ENCODE measurements at regions not wholly inside any gene's neighbourhood (a gene's known extent, or its start where the extent isn't known, plus 50 kb on each side); places are given as distances from the start of the nearest gene placed in this dataset.

DNA sequence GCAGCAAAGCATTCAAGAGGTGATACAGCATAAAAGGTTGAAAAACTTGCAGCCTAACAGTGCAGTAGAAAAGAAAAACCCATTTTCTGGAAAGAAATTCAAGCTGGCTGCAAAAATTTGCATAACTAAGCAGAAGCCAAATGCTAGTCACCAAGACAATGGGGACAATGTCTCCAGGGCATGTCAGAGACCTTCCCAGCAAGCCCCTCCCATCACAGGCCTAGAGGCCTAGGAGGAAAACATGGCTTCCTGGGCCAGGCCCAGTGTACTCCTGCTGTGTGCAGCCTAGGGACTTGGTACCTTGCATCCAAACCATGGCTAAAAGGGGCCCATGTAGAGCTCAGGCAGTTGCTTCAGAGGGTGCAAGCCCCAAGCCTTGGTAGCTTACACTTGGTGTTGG, 405.1 kb upstream of the CYRIA start:
- no peaks in the 10 kb centered on the region for H3K36me3 ChIP-seq (ENCODE audit: control insufficient read depth, insufficient read depth, low read length)
- no peak overlapping the region for H3K27ac ChIP-seq (ENCODE audit: insufficient read depth, low read depth, low read length, poor library complexity, severe bottlenecking)
- no peaks in the 10 kb centered on the region for H3K4me1 ChIP-seq (ENCODE audit: control insufficient read depth, insufficient read depth, low read length)
- H3K4me3 ChIP-seq (ENCODE audit: insufficient read depth, low read depth, low read length) = no peak overlapping the region
- no peaks in the 10 kb centered on the region for H3K27me3 ChIP-seq (ENCODE audit: control insufficient read depth, insufficient read depth, low read length, poor library complexity, severe bottlenecking)
- no peaks in the 10 kb centered on the region for H3K9me3 ChIP-seq (ENCODE audit: control insufficient read depth, low read length)

DNA sequence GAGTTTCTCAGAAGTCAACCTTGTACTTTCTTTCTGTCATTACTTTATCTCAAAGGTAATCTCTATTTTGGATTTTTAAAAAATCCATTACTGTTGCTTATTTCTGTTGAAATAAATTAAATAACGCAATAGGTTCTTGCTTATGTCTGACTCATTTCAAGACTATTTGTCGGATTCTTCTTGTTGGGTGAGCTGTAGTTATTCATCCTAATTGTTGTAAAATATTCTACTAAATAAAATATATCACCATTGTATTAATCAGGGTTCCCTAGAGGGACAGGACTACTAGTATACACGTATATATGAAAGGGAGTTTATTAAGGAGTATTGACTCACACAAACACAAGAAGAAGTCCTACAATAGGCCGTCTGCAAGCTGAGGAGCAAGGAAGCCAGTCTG, 403.9 kb upstream of the CYRIA start:
- no peaks in the 10 kb centered on the region for H3K27me3 ChIP-seq (ENCODE audit: control insufficient read depth, insufficient read depth, low read length, poor library complexity, severe bottlenecking)
- no peaks in the 10 kb centered on the region for H3K36me3 ChIP-seq (ENCODE audit: control insufficient read depth, insufficient read depth, low read length)
- no peaks in the 10 kb centered on the region for H3K9me3 ChIP-seq (ENCODE audit: control insufficient read depth, low read length)
- H3K27ac ChIP-seq (ENCODE audit: insufficient read depth, low read depth, low read length, poor library complexity, severe bottlenecking) = no peak overlapping the region
- 91 to 97% methylated on average over 1 to 2 of the region's 4 CpGs for WGBS, 2 experiments
- no peak overlapping the region for H3K4me3 ChIP-seq (ENCODE audit: insufficient read depth, low read depth, low read length)
- no peaks in the 10 kb centered on the region for H3K4me1 ChIP-seq (ENCODE audit: control insufficient read depth, insufficient read depth, low read length)

DNA sequence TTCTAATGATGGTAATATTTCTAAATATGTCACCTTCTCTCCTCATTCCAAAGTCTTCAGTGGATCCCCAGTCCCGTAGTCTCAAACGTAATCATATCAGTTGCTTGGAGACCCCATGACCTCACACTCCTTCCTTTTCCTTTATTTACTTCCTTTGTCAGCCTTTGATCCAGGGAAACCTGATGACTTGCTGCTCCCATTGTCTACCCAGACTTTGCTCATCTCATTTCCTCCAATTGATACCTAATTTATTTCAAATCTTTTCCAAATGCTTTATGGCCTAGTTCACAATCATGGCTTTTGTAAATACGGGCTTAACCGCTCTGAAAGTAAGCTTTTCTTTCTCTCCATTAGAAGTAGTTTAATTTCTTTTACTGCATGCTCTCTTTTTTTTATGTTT, 402.4 kb upstream of the CYRIA start:
- WGBS, 2 experiments = 91% methylated on average over 4 of the region's 4 CpGs
- H3K4me1 ChIP-seq (ENCODE audit: control insufficient read depth, insufficient read depth, low read length) = no peaks in the 10 kb centered on the region
- H3K9me3 ChIP-seq (ENCODE audit: control insufficient read depth, low read length) = no peaks in the 10 kb centered on the region
- H3K27me3 ChIP-seq (ENCODE audit: control insufficient read depth, insufficient read depth, low read length, poor library complexity, severe bottlenecking) = no peaks in the 10 kb centered on the region
- no peak overlapping the region for H3K4me3 ChIP-seq (ENCODE audit: insufficient read depth, low read depth, low read length)
- H3K27ac ChIP-seq (ENCODE audit: insufficient read depth, low read depth, low read length, poor library complexity, severe bottlenecking) = no peak overlapping the region
- no peaks in the 10 kb centered on the region for H3K36me3 ChIP-seq (ENCODE audit: control insufficient read depth, insufficient read depth, low read length)

DNA sequence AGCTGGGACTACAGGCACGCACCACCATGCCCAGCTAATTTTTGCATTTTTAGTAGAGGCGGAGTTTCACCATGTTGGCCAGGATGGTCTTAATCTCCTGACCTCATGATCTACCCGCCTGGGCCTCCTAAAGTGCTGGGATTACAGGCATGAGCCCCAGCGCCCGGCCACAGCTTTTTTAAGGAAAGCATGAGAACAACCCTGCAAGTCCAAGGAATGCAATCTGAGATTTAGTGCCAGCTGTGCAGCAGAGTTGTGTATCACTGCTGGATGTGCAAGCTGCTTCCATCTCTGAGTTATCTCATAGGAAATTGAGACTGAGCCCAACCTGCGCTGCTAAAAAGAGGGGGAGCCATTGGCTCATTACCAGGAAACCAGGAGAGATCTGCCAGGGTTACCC, 399.9 kb upstream of the CYRIA start:
- 79% methylated on average over 6 of the region's 6 CpGs for WGBS, 2 experiments
- no peak overlapping the region for H3K4me3 ChIP-seq (ENCODE audit: insufficient read depth, low read depth, low read length)
- no peaks in the 10 kb centered on the region for H3K4me1 ChIP-seq (ENCODE audit: control insufficient read depth, insufficient read depth, low read length)
- no peaks in the 10 kb centered on the region for H3K36me3 ChIP-seq (ENCODE audit: control insufficient read depth, insufficient read depth, low read length)
- H3K27ac ChIP-seq (ENCODE audit: insufficient read depth, low read depth, low read length, poor library complexity, severe bottlenecking) = no peak overlapping the region
- H3K9me3 ChIP-seq (ENCODE audit: control insufficient read depth, low read length) = no peaks in the 10 kb centered on the region
- H3K27me3 ChIP-seq (ENCODE audit: control insufficient read depth, insufficient read depth, low read length, poor library complexity, severe bottlenecking) = no peaks in the 10 kb centered on the region

DNA sequence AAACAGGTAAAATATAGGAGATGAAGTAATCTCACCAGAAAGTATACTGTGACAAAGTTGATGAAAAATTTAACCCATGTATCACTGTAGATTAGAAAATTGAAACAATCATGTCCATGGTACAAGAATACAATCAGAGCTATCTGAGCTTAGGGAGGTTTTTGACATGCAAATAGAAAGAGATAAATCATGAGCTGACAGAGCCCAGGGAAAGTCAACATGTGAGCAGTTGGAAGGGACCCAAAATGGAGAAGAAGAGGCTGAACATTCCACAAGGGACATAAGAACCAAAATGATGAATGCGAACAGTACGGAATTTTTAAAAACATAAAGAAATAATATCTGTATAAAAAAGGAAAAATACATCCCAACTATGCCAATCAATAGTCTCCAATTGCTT, 395.4 kb upstream of the CYRIA start:
- no peak overlapping the region for H3K4me3 ChIP-seq (ENCODE audit: insufficient read depth, low read depth, low read length)
- no CpG with 5 or more reads among the region's 2 CpGs for WGBS, 2 experiments
- H3K27ac ChIP-seq (ENCODE audit: insufficient read depth, low read depth, low read length, poor library complexity, severe bottlenecking) = no peak overlapping the region
- H3K9me3 ChIP-seq (ENCODE audit: control insufficient read depth, low read length) = no peaks in the 10 kb centered on the region
- H3K36me3 ChIP-seq (ENCODE audit: control insufficient read depth, insufficient read depth, low read length) = no peaks in the 10 kb centered on the region
- H3K4me1 ChIP-seq (ENCODE audit: control insufficient read depth, insufficient read depth, low read length) = peaks cover 7% of the 10 kb centered on the region
- no peaks in the 10 kb centered on the region for H3K27me3 ChIP-seq (ENCODE audit: control insufficient read depth, insufficient read depth, low read length, poor library complexity, severe bottlenecking)

GRCh38 chr2:17059458-17059857, 393.8 kb upstream of the CYRIA start:
- H3K4me1 ChIP-seq (ENCODE audit: control insufficient read depth, insufficient read depth, low read length) = peaks cover 7% of the 10 kb centered on the region
- no peak overlapping the region for H3K27ac ChIP-seq (ENCODE audit: insufficient read depth, low read depth, low read length, poor library complexity, severe bottlenecking)
- WGBS, 2 experiments = 94 to 95% methylated on average over 1 of the region's 1 CpG
- H3K4me3 ChIP-seq (ENCODE audit: insufficient read depth, low read depth, low read length) = no peak overlapping the region
- H3K9me3 ChIP-seq (ENCODE audit: control insufficient read depth, low read length) = no peaks in the 10 kb centered on the region
- no peaks in the 10 kb centered on the region for H3K36me3 ChIP-seq (ENCODE audit: control insufficient read depth, insufficient read depth, low read length)
- H3K27me3 ChIP-seq (ENCODE audit: control insufficient read depth, insufficient read depth, low read length, poor library complexity, severe bottlenecking) = no peaks in the 10 kb centered on the region

- Histone ChIP-seq H3K36me3 (ENCODE audit: control insufficient read depth, insufficient read depth, low read length) (no peaks in the 10 kb centered on the region), H3K27ac (ENCODE audit: insufficient read depth, low read depth, low read length, poor library complexity, severe bottlenecking) (no peak overlapping the region), H3K4me3 (ENCODE audit: insufficient read depth, low read depth, low read length) (no peak overlapping the region), H3K9me3 (ENCODE audit: control insufficient read depth, low read length) (no peaks in the 10 kb centered on the region), H3K27me3 (ENCODE audit: control insufficient read depth, insufficient read depth, low read length, poor library complexity, severe bottlenecking) (no peaks in the 10 kb centered on the region), H3K4me1 (ENCODE audit: control insufficient read depth, insufficient read depth, low read length) (peaks cover 12% of the 10 kb centered on the region)
- WGBS, 2 experiments = 2 to 3% methylated on average over 3 of the region's 3 CpGs
Measured at GRCh38 chr2:17058772-17059402, 393.3 kb upstream of the CYRIA start.

DNA sequence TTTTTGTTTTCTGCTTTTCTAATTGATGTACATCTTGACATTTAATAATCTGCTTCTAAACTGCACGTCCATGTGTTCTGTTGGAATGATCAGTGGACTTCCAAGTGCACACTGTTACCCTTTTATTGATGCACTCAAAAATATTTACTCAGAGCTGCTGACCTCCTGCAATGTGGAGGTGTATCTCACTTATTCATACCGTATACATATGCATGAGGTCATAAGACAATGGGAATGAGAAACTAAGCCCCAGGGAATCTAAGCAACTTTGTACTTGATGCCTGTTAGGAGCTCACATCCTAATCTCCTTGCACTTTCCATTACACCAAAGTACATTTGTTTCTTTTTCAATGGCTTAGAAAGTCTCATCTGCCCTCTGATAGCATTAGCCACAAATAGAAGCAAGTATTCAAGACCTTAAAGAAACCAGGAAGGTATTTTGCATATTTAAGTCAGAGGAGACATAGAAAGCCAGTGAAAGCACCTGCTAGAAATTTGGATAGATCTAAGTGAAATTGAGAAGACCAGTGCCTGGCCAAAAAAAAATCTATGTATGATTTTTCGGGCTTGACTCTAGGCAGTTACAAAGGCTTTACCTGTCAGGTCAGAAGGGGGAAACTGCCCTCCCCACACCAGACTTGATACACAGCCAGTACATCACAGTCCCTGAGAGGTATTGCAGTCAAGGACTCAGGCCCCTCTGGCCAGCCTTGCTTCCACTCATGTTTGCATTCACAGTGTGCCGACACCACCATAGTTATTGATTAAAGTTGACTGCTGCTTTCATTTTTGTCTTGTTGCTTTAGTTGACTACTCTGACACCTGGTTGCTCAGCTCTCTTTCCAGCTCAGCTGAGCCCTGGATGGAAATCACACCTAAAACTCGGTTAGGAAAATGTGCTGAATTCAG, 391.7 kb upstream of the CYRIA start:
- Histone ChIP-seq H3K4me3 (ENCODE audit: insufficient read depth, low read depth, low read length) (no peak overlapping the region), H3K27me3 (ENCODE audit: control insufficient read depth, insufficient read depth, low read length, poor library complexity, severe bottlenecking) (no peaks in the 10 kb centered on the region), H3K9me3 (ENCODE audit: control insufficient read depth, low read length) (no peaks in the 10 kb centered on the region), H3K4me1 (ENCODE audit: control insufficient read depth, insufficient read depth, low read length) (peaks cover 20% of the 10 kb centered on the region), H3K36me3 (ENCODE audit: control insufficient read depth, insufficient read depth, low read length) (no peaks in the 10 kb centered on the region), H3K27ac (ENCODE audit: insufficient read depth, low read depth, low read length, poor library complexity, severe bottlenecking) (no peak overlapping the region)
- WGBS, 2 experiments = 84 to 87% methylated on average over 5 of the region's 5 CpGs

GRCh38 chr2:17056236-17056635, 390.6 kb upstream of the CYRIA start:
- H3K27ac ChIP-seq (ENCODE audit: insufficient read depth, low read depth, low read length, poor library complexity, severe bottlenecking) = no peak overlapping the region
- H3K4me1 ChIP-seq (ENCODE audit: control insufficient read depth, insufficient read depth, low read length) = peaks cover 31% of the 10 kb centered on the region
- H3K4me3 ChIP-seq (ENCODE audit: insufficient read depth, low read depth, low read length) = no peak overlapping the region
- no peaks in the 10 kb centered on the region for H3K27me3 ChIP-seq (ENCODE audit: control insufficient read depth, insufficient read depth, low read length, poor library complexity, severe bottlenecking)
- WGBS, 2 experiments = 87 to 90% methylated on average over 4 of the region's 4 CpGs
- H3K36me3 ChIP-seq (ENCODE audit: control insufficient read depth, insufficient read depth, low read length) = no peaks in the 10 kb centered on the region
- H3K9me3 ChIP-seq (ENCODE audit: control insufficient read depth, low read length) = no peaks in the 10 kb centered on the region

DNA sequence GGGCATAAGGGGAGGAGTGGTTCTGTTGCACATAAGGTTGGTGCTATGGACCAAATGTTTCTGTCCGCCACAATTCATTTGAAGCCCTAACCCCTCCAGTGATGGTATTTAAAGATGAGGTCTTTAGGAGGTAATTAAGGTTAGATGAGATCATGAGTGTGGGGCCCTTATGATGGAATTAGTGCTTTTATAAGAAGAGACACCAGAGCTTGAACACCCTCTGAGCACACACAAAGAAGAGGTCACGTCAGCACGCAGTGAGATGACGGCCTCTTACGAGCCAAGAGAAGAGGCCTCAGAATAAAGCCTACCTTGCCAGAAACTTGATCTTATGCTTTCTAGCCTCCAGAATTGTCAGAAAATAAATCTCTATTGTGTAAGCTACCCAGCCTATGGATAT, 386.4 kb upstream of the CYRIA start:
- Histone ChIP-seq H3K27me3 (ENCODE audit: control insufficient read depth, insufficient read depth, low read length, poor library complexity, severe bottlenecking) (no peaks in the 10 kb centered on the region), H3K27ac (ENCODE audit: insufficient read depth, low read depth, low read length, poor library complexity, severe bottlenecking) (peak overlapping the region; percentile 66), H3K4me1 (ENCODE audit: control insufficient read depth, insufficient read depth, low read length) (peaks cover 29% of the 10 kb centered on the region), H3K4me3 (ENCODE audit: insufficient read depth, low read depth, low read length) (no peak overlapping the region), H3K36me3 (ENCODE audit: control insufficient read depth, insufficient read depth, low read length) (no peaks in the 10 kb centered on the region), H3K9me3 (ENCODE audit: control insufficient read depth, low read length) (no peaks in the 10 kb centered on the region)
- 45 to 49% methylated on average over 5 of the region's 5 CpGs for whole genome bisulfite sequencing, 2 experiments

All from ectodermal cell (in vitro differentiated cells).